Neural progenitor cell (in vitro differentiated cells): ENCODE measurements at regions not wholly inside any gene's neighbourhood (a gene's known extent, or its start where the extent isn't known, plus 50 kb on each side); places are given as distances from the start of the nearest gene placed in this dataset.

Experiments used
- CTCF ChIP-seq: fragments of 200-600 bp; sonication (generic); IDR thresholded peaks from 2 replicates; pipeline ENCODE4 v1.5.1; 2017; ENCODE audit warnings: antibody characterized with exemption, mild to moderate bottlenecking
- EZH2 ChIP-seq: fragments of 200-600 bp; sonication (generic); IDR thresholded peaks from 2 replicates; pipeline ENCODE4 v1.6.1; 2017; ENCODE audit warnings: antibody characterized with exemption, mild to moderate bottlenecking, moderate library complexity
- EZH2phosphoT487 ChIP-seq: fragments of 200-600 bp; sonication (generic); IDR thresholded peaks from 2 replicates; pipeline ENCODE4 v1.6.1; 2017; ENCODE audit warnings: antibody characterized with exemption

DNA sequence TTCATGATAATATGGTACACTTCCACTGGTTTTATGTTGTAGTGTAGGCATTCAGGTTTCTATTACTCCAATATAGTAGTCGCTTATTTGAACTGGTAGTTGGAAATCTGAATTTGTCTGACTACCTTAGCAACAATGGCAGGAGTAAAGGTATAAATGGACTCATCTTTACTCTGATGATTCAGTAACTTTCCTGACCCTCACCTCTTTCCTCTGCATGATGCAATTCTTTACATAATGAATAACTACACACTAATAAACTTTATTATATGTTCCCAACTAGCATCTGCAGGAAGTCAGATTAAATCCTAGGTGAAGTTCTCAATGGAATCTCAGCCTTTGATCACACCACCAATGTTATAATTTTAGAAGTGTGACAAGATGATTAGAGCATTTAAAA, 70.5 kb upstream of the ATP2B1 start:
- no peak for TF ChIP-seq CTCF
- TF ChIP-seq EZH2, result no peak
- TF ChIP-seq EZH2phosphoT487, result no peak
